Effector memory CD8-positive, alpha-beta T cell (primary cell): ENCODE measurements at regions not wholly inside any gene's neighbourhood (a gene's known extent, or its start where the extent isn't known, plus 50 kb on each side); places are given as distances from the start of the nearest gene placed in this dataset.
"Not testable (repeated sequence)": the region's sequence is repeated elsewhere in the genome, so short reads cannot be mapped to it uniquely, and the experiment has no call there.

Source experiments
- ATAC-seq: fragments of 150-1000 bp; cut with Tn5 transposase; replicated peaks from 2 replicates; pipeline ENCODE4 v1.10.0; 2021; ENCODE audit warnings: mild to moderate bottlenecking, moderate library complexity
- DNase-seq, 3 experiments: peaks; one replicate each; pipeline ENCODE4 v3.0.0; 2021
- H3K27ac Mint-ChIP-seq, 2 donors: one replicate each; pipeline ENCODE4 v1.8.0; 2022; ENCODE audit warnings: mild to moderate bottlenecking in 2 of 2, mixed read lengths in 2 of 2, moderate library complexity in 2 of 2
- H3K27me3 Mint-ChIP-seq, 2 donors: one replicate each; pipeline ENCODE4 v1.8.0; 2022; ENCODE audit warnings: mixed read lengths in 2 of 2
- H3K36me3 Mint-ChIP-seq: one replicate; pipeline ENCODE4 v1.8.0; 2022; ENCODE audit warnings: mild to moderate bottlenecking, moderate library complexity, mixed read lengths; ENCODE audit not compliant: insufficient read depth
- H3K4me1 Mint-ChIP-seq, 2 donors: one replicate each; pipeline ENCODE4 v1.8.0; 2022; ENCODE audit warnings: low read depth in 2 of 2, mixed read lengths in 2 of 2
- H3K4me3 Mint-ChIP-seq, 2 donors: one replicate each; pipeline ENCODE4 v1.8.0; 2022; ENCODE audit warnings: mild to moderate bottlenecking in 2 of 2, mixed read lengths in 2 of 2, moderate library complexity in 2 of 2
- H3K9me3 Mint-ChIP-seq, 2 donors: one replicate each; pipeline ENCODE4 v1.8.0; 2022; ENCODE audit warnings: mixed read lengths in 2 of 2

- Mint-ChIP-seq H3K9me3 (no peaks in the 10 kb centered on the region), H3K4me3 (no peak overlapping the region), H3K36me3 (no peaks in the 10 kb centered on the region), H3K27me3 (peaks cover 13 to 24% of the 10 kb centered on the region in 2 donors), H3K4me1 (no peaks in the 10 kb centered on the region), H3K27ac (no peak overlapping the region)
- DNase-seq (no peak), ATAC-seq (no peak)
Observed at GRCh38 chr11:88061111-88061510, 114.1 kb downstream of the RAB38 start.

- peaks cover 6 to 17% of the 10 kb centered on the region in 2 donors for H3K27me3 Mint-ChIP-seq
- H3K27ac Mint-ChIP-seq = no peak overlapping the region
- H3K4me3 Mint-ChIP-seq = no peak overlapping the region
- no peak for DNase-seq
- no peaks in the 10 kb centered on the region for H3K9me3 Mint-ChIP-seq
- ATAC-seq = no peak
- no peaks in the 10 kb centered on the region for H3K4me1 Mint-ChIP-seq
- no peaks in the 10 kb centered on the region for H3K36me3 Mint-ChIP-seq
Observed at GRCh38 chr11:88059326-88059725, 115.9 kb downstream of the RAB38 start.

- H3K27ac Mint-ChIP-seq = no peak overlapping the region
- ATAC-seq = no peak
- H3K4me3 Mint-ChIP-seq = no peak overlapping the region
- DNase-seq = no peak
- H3K4me1 Mint-ChIP-seq = no peaks in the 10 kb centered on the region
- H3K27me3 Mint-ChIP-seq = peaks cover 0 to 3% of the 10 kb centered on the region in 2 donors
- no peaks in the 10 kb centered on the region for H3K36me3 Mint-ChIP-seq
- no peaks in the 10 kb centered on the region for H3K9me3 Mint-ChIP-seq
Observed at GRCh38 chr11:88051396-88051795, 123.8 kb downstream of the RAB38 start.

GRCh38 chr11:88050247-88050646, 125.0 kb downstream of the RAB38 start:
- no peaks in the 10 kb centered on the region for H3K4me1 Mint-ChIP-seq
- H3K27me3 Mint-ChIP-seq = no peaks in the 10 kb centered on the region
- DNase-seq (no peak), ATAC-seq (no peak)
- no peak overlapping the region for H3K4me3 Mint-ChIP-seq
- no peak overlapping the region for H3K27ac Mint-ChIP-seq
- H3K36me3 Mint-ChIP-seq = no peaks in the 10 kb centered on the region
- H3K9me3 Mint-ChIP-seq = no peaks in the 10 kb centered on the region

GRCh38 chr11:88045288-88045687, 130.0 kb downstream of the RAB38 start:
- not testable (repeated sequence) for H3K27ac Mint-ChIP-seq, H3K4me1 Mint-ChIP-seq, ATAC-seq, H3K9me3 Mint-ChIP-seq, DNase-seq, H3K36me3 Mint-ChIP-seq, H3K4me3 Mint-ChIP-seq
- peaks cover 21 to 29% of the 10 kb centered on the region in 2 donors for H3K27me3 Mint-ChIP-seq

- not testable (repeated sequence) for H3K36me3 Mint-ChIP-seq, H3K4me3 Mint-ChIP-seq, ATAC-seq, H3K9me3 Mint-ChIP-seq, H3K27ac Mint-ChIP-seq, DNase-seq, H3K4me1 Mint-ChIP-seq
- H3K27me3 Mint-ChIP-seq = peaks cover 27 to 29% of the 10 kb centered on the region in 2 donors
Observed at GRCh38 chr11:88044658-88045057, 130.6 kb downstream of the RAB38 start.

- no peak overlapping the region for H3K27ac Mint-ChIP-seq
- peaks cover 28 to 29% of the 10 kb centered on the region in 2 donors for H3K27me3 Mint-ChIP-seq
- H3K36me3 Mint-ChIP-seq = no peaks in the 10 kb centered on the region
- ATAC-seq (no peak), DNase-seq (no peak)
- no peak overlapping the region for H3K4me3 Mint-ChIP-seq
- no peaks in the 10 kb centered on the region for H3K9me3 Mint-ChIP-seq
- H3K4me1 Mint-ChIP-seq = no peaks in the 10 kb centered on the region
Observed at GRCh38 chr11:88043149-88043548, 132.1 kb downstream of the RAB38 start.

- no peaks in the 10 kb centered on the region for H3K4me1 Mint-ChIP-seq
- H3K4me3 Mint-ChIP-seq = no peak overlapping the region
- H3K27me3 Mint-ChIP-seq = peaks cover 28 to 29% of the 10 kb centered on the region in 2 donors
- ATAC-seq (no peak), DNase-seq (no peak)
- H3K27ac Mint-ChIP-seq = no peak overlapping the region
- no peaks in the 10 kb centered on the region for H3K36me3 Mint-ChIP-seq
- no peaks in the 10 kb centered on the region for H3K9me3 Mint-ChIP-seq
Observed at GRCh38 chr11:88042647-88043046, 132.6 kb downstream of the RAB38 start.

GRCh38 chr11:88042238-88042637, 133.0 kb downstream of the RAB38 start:
- DNase-seq (no peak), ATAC-seq (no peak)
- H3K4me1 Mint-ChIP-seq = no peaks in the 10 kb centered on the region
- no peaks in the 10 kb centered on the region for H3K9me3 Mint-ChIP-seq
- H3K4me3 Mint-ChIP-seq = no peak overlapping the region
- H3K27me3 Mint-ChIP-seq = peaks cover 28 to 29% of the 10 kb centered on the region in 2 donors
- no peaks in the 10 kb centered on the region for H3K36me3 Mint-ChIP-seq
- no peak overlapping the region for H3K27ac Mint-ChIP-seq

GRCh38 chr11:88041679-88042078, 133.6 kb downstream of the RAB38 start:
- Mint-ChIP-seq H3K27me3 (peaks cover 28 to 29% of the 10 kb centered on the region in 2 donors), H3K36me3 (no peaks in the 10 kb centered on the region), H3K27ac (no peak overlapping the region), H3K4me1 (no peaks in the 10 kb centered on the region), H3K9me3 (no peaks in the 10 kb centered on the region), H3K4me3 (no peak overlapping the region)
- ATAC-seq (no peak), DNase-seq (no peak)

GRCh38 chr11:88040148-88040496, 135.1 kb downstream of the RAB38 start:
- no peak for ATAC-seq
- no peak overlapping the region for H3K4me3 Mint-ChIP-seq

GRCh38 chr11:88039476-88040147, 135.6 kb downstream of the RAB38 start:
- no peak overlapping the region for H3K27ac Mint-ChIP-seq
- ATAC-seq (no peak), DNase-seq (no peak)
- peaks cover 28% of the 10 kb centered on the region in 2 donors for H3K27me3 Mint-ChIP-seq
- no peaks in the 10 kb centered on the region for H3K4me1 Mint-ChIP-seq
- H3K9me3 Mint-ChIP-seq = peaks cover 0 to 1% of the 10 kb centered on the region in 2 donors
- no peaks in the 10 kb centered on the region for H3K36me3 Mint-ChIP-seq
- no peak overlapping the region for H3K4me3 Mint-ChIP-seq

More at GRCh38 chr11:88040148-88040496, 135.1 kb downstream of the RAB38 start:
- H3K4me1 Mint-ChIP-seq = no peaks in the 10 kb centered on the region
- no peaks in the 10 kb centered on the region for H3K9me3 Mint-ChIP-seq
- H3K27me3 Mint-ChIP-seq = peaks cover 28 to 34% of the 10 kb centered on the region in 2 donors
- no peak overlapping the region for H3K27ac Mint-ChIP-seq
- DNase-seq = no peak
- no peaks in the 10 kb centered on the region for H3K36me3 Mint-ChIP-seq

- Mint-ChIP-seq H3K9me3 (peaks cover 0 to 9% of the 10 kb centered on the region in 2 donors), H3K36me3 (no peaks in the 10 kb centered on the region), H3K27ac (no peak overlapping the region), H3K27me3 (peaks cover 17 to 28% of the 10 kb centered on the region in 2 donors), H3K4me3 (no peak overlapping the region), H3K4me1 (no peaks in the 10 kb centered on the region)
- no peak for DNase-seq
- ATAC-seq = no peak
Observed at GRCh38 chr11:88038063-88038462, 137.2 kb downstream of the RAB38 start.

- no peaks in the 10 kb centered on the region for H3K4me1 Mint-ChIP-seq
- peaks cover 0 to 9% of the 10 kb centered on the region in 2 donors for H3K9me3 Mint-ChIP-seq
- DNase-seq (no peak), ATAC-seq (no peak)
- no peaks in the 10 kb centered on the region for H3K36me3 Mint-ChIP-seq
- no peak overlapping the region for H3K27ac Mint-ChIP-seq
- H3K4me3 Mint-ChIP-seq = no peak overlapping the region
- H3K27me3 Mint-ChIP-seq = peaks cover 12 to 19% of the 10 kb centered on the region in 2 donors
Observed at GRCh38 chr11:88036701-88037100, 138.5 kb downstream of the RAB38 start.
